Erythroblast (primary cell): ENCODE measurements at regions not wholly inside any gene's neighbourhood (a gene's known extent, or its start where the extent isn't known, plus 50 kb on each side); places are given as distances from the start of the nearest gene placed in this dataset.

ENCODE experiments used
- DNase-seq, 2 experiments: peaks; one replicate each; lab custom pipeline; 2025; lab: John Stamatoyannopoulos, UW
- GATA1 ChIP-seq: IDR thresholded peaks from 2 replicates; pipeline ENCODE4 v1.6.1; 2011; ENCODE audit warnings: low read depth, mild to moderate bottlenecking, control low read depth, low read length, moderate library complexity
- POLR2A ChIP-seq: IDR thresholded peaks from 2 replicates; pipeline ENCODE4 v1.6.1; 2011; ENCODE audit warnings: mild to moderate bottlenecking, low read length

GRCh38 chr5:5037674-5038073 lies 102.5 kb upstream of the ADAMTS16 start:
- DNase-seq: no peak
- TF ChIP-seq GATA1 (no peak), POLR2A (no peak)

- TF ChIP-seq POLR2A (no peak), GATA1 (no peak)
- DNase-seq: no peak
Measured at GRCh38 chr5:5039918-5040317, 100.2 kb upstream of the ADAMTS16 start.

GRCh38 chr5:5040712-5041111 lies 99.4 kb upstream of the ADAMTS16 start:
- DNase-seq: no peak
- no peak for TF ChIP-seq GATA1
- TF ChIP-seq POLR2A: no peak

GRCh38 chr5:5042806-5043205 lies 97.3 kb upstream of the ADAMTS16 start:
- DNase-seq: no peak
- TF ChIP-seq POLR2A (no peak), GATA1 (no peak)

GRCh38 chr5:5043346-5043745 lies 96.8 kb upstream of the ADAMTS16 start:
- TF ChIP-seq GATA1: no peak
- TF ChIP-seq POLR2A: no peak
- no peak for DNase-seq

GRCh38 chr5:5044247-5044840 lies 95.8 kb upstream of the ADAMTS16 start:
- no peak for DNase-seq
- no peak for TF ChIP-seq POLR2A
- TF ChIP-seq GATA1: no peak

GRCh38 chr5:5046680-5047502 lies 93.2 kb upstream of the ADAMTS16 start:
- no peak for TF ChIP-seq POLR2A
- no peak for TF ChIP-seq GATA1

GRCh38 chr5:5050801-5051200 lies 89.3 kb upstream of the ADAMTS16 start:
- DNase-seq: no peak
- no peak for TF ChIP-seq GATA1
- TF ChIP-seq POLR2A: no peak

More at GRCh38 chr5:5046680-5047502, 93.2 kb upstream of the ADAMTS16 start:
- DNase-seq: no peak

GRCh38 chr5:5055712-5056111 lies 84.4 kb upstream of the ADAMTS16 start:
- no peak for DNase-seq
- no peak for TF ChIP-seq GATA1
- TF ChIP-seq POLR2A: no peak

GRCh38 chr5:5061836-5062235 lies 78.3 kb upstream of the ADAMTS16 start:
- DNase-seq: no peak
- TF ChIP-seq POLR2A (no peak), GATA1 (no peak)

- no peak for DNase-seq
- no peak for TF ChIP-seq GATA1
- TF ChIP-seq POLR2A: no peak
Measured at GRCh38 chr5:5062525-5063302, 77.4 kb upstream of the ADAMTS16 start.

- no peak for TF ChIP-seq POLR2A
- TF ChIP-seq GATA1: no peak
- DNase-seq: no peak
Measured at GRCh38 chr5:5063533-5063953, 76.6 kb upstream of the ADAMTS16 start.

- no peak for DNase-seq
- TF ChIP-seq POLR2A (no peak), GATA1 (no peak)
Measured at GRCh38 chr5:5065472-5065871, 74.7 kb upstream of the ADAMTS16 start.
